NCI-H526 (cell line): ENCODE measurements at regions not wholly inside any gene's neighbourhood (a gene's known extent, or its start where the extent isn't known, plus 50 kb on each side); places are given as distances from the start of the nearest gene placed in this dataset.

Experiments used
- DNase-seq, 2 experiments: peaks; one replicate each; lab custom pipeline; 2025; lab: John Stamatoyannopoulos, UW

DNA sequence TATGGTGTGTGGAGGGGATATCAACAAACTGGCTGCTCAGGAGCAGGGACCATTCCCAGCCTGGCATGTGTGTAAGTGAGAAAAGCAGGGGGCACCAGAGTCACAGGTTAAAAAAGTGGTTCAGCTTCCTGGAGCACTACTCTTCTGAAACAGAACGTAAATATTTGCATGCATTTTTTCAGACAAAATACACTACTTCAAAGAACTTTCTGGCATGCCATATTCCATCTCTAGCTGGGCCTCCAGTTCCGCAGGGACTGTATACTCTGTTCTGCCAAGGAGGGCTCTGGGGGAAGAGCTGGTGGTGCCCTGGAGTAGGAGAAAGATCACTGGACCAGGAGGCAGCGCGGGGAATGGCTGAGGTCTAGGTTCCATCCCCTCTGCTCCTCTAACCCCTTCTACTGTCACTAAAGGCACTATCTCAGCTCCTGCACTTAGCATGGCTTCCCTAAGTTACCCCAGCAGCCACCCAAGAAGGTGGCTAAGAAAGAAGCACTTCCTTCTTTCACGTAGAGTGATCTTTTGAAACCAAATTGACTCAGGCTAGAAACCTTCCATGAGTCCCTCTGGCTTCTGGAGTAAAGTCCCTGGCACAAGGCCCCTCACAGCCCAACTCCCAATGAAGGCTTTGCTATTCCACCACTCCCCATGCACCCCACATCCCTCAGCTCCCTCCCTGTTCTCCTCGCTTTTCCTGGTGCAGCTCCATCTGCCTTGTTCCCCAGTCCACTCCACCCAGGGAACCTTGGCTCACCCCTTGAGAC, 57.6 kb upstream of the CABLES1 start:
- DNase-seq, result peak in 1 of 2 experiments; percentile 31

DNA sequence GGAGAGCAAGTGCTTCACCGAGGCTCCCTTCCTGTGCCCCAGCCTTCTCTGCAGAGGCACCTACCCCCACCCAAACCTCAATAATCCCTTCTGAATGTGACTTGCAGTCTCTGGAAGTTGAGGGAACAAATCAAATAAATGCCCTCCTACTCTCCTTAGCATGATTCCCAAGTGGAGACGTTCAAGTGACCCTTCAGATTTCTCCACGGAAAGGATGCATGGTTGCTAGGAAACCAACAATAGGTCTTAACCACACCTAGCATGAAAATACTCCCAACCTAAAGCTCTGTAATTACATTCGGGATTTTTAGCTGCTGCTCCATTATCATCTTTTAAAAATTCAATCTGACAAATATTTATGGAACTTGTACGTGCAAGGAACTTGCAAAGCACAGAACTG, 50.2 kb upstream of the CABLES1 start:
- no peak for DNase-seq
